Astrocyte (in vitro differentiated cells and primary cell): ENCODE measurements at regions not wholly inside any gene's neighbourhood (a gene's known extent, or its start where the extent isn't known, plus 50 kb on each side); places are given as distances from the start of the nearest gene placed in this dataset.

Experiments
- CTCF ChIP-seq: IDR thresholded peaks from 2 replicates; pipeline ENCODE4 v1.5.1; 2011; ENCODE audit warnings: low read depth, mild to moderate bottlenecking, inconsistent platforms, low read length, moderate library complexity; ENCODE audit not compliant: insufficient read depth
- EZH2 ChIP-seq: IDR thresholded peaks from 2 replicates; pipeline ENCODE4 v1.6.1; 2012; ENCODE audit warnings: mild to moderate bottlenecking, low read length, inconsistent platforms; ENCODE audit not compliant: insufficient read depth

GRCh38 chr18:42683094-42683493, 432.4 kb downstream of the RIT2 start:
- no peak for TF ChIP-seq CTCF
- TF ChIP-seq EZH2, result no peak
